ENCODE measurements at regions not wholly inside any gene's neighbourhood (a gene's known extent, or its start where the extent isn't known, plus 50 kb on each side); places are given as distances from the start of the nearest gene placed in this dataset.

DNA sequence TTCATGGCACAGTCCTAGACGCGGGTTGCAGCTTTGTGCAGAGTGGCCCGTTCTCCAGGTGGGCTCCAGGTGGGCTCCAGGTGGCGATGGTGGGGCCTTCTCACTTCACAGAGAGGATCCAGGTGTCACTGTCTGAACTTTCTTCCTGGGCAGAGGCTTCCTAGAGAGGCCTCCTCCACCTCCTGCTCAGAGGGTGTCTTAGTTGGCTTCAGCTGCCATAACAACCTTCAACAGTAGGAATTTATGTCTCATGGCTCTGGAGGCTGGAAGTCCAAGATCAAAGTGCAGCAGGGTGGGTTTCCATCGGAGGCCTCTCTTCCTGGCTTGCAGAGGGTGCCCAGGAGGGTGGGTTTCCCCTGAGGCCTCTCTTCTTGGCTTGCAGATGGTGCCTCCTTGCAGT is 125.1 kb downstream of the GLRX3 start:
- Histone ChIP-seq H3K27ac (ENCODE audit: low read depth, low read length, poor library complexity, severe bottlenecking) (no peak overlapping the region), H3K4me2 (ENCODE audit: low read length) (no peak overlapping the region), H3K4me3 (ENCODE audit: low read depth, low read length, poor library complexity, severe bottlenecking) (no peak overlapping the region), H3K79me2 (ENCODE audit: insufficient read depth, low read length) (no peaks in the 10 kb centered on the region), H4K20me1 (ENCODE audit: insufficient read depth, low read length) (no peaks in the 10 kb centered on the region), H3K36me3 (ENCODE audit: insufficient read depth, low read length) (no peaks in the 10 kb centered on the region), H3K9me3 (ENCODE audit: low read length) (no peaks in the 10 kb centered on the region), H3K9ac (ENCODE audit: low read length) (no peak overlapping the region), H3F3A (ENCODE audit: insufficient read depth, low read length) (no peaks in the 10 kb centered on the region), H3K4me1 (ENCODE audit: insufficient read depth, low read length, severe bottlenecking) (no peaks in the 10 kb centered on the region), H3K9me2 (ENCODE audit: low read depth, low read length) (no peaks in the 10 kb centered on the region), H2AFZ (ENCODE audit: low read length) (no peak overlapping the region), H3K27me3 (ENCODE audit: insufficient read depth, low read length) (peaks cover 8% of the 10 kb centered on the region)
- no peak for TF ChIP-seq EZH2 (IDR thresholded peaks at IDR 0.05; ENCODE audit: borderline replicate concordance, low read length)
- TF ChIP-seq, protein P1, sequence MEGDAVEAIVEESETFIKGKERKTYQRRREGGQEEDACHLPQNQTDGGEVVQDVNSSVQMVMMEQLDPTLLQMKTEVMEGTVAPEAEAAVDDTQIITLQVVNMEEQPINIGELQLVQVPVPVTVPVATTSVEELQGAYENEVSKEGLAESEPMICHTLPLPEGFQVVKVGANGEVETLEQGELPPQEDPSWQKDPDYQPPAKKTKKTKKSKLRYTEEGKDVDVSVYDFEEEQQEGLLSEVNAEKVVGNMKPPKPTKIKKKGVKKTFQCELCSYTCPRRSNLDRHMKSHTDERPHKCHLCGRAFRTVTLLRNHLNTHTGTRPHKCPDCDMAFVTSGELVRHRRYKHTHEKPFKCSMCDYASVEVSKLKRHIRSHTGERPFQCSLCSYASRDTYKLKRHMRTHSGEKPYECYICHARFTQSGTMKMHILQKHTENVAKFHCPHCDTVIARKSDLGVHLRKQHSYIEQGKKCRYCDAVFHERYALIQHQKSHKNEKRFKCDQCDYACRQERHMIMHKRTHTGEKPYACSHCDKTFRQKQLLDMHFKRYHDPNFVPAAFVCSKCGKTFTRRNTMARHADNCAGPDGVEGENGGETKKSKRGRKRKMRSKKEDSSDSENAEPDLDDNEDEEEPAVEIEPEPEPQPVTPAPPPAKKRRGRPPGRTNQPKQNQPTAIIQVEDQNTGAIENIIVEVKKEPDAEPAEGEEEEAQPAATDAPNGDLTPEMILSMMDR (IDR thresholded peaks at IDR 0.05; ENCODE audit: low read length), result no peak

DNA sequence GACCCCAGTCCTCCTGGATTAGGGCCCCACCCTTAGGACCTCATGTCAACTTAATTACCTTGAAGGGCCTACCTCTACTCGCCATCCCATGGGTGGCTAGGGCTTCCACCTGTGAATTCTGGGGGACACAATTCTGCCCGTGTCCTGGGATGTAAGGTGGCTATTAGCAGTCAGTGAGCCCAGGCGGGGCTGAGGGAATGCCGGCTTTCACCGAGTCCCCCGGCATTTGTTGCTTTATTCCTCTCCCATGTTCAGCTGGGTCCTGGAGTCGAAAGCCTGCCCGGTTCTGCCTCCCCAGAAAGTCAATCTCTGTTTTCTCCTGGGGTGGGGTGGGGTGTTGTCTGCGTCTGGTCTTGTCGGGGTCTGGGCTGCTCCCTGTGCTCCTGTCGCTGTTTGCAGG is 125.6 kb downstream of the GLRX3 start:
- no peak overlapping the region for H2AFZ ChIP-seq (ENCODE audit: low read length)
- no peaks in the 10 kb centered on the region for H3K79me2 ChIP-seq (ENCODE audit: insufficient read depth, low read length)
- no peaks in the 10 kb centered on the region for H3K9me3 ChIP-seq (ENCODE audit: low read length)
- H3F3A ChIP-seq (ENCODE audit: insufficient read depth, low read length), result no peaks in the 10 kb centered on the region
- H3K36me3 ChIP-seq (ENCODE audit: insufficient read depth, low read length), result no peaks in the 10 kb centered on the region
- H3K9ac ChIP-seq (ENCODE audit: low read length), result no peak overlapping the region
- no peak overlapping the region for H3K27ac ChIP-seq (ENCODE audit: low read depth, low read length, poor library complexity, severe bottlenecking)
- no peak overlapping the region for H3K4me2 ChIP-seq (ENCODE audit: low read length)
- no peak for TF ChIP-seq EZH2 (IDR thresholded peaks at IDR 0.05; ENCODE audit: borderline replicate concordance, low read length)
- TF ChIP-seq, protein P1 (IDR thresholded peaks at IDR 0.05; ENCODE audit: low read length), result no peak
- H4K20me1 ChIP-seq (ENCODE audit: insufficient read depth, low read length), result no peaks in the 10 kb centered on the region
- H3K27me3 ChIP-seq (ENCODE audit: insufficient read depth, low read length), result peaks cover 8% of the 10 kb centered on the region
- H3K4me1 ChIP-seq (ENCODE audit: insufficient read depth, low read length, severe bottlenecking), result no peaks in the 10 kb centered on the region
- H3K9me2 ChIP-seq (ENCODE audit: low read depth, low read length), result no peaks in the 10 kb centered on the region
- H3K4me3 ChIP-seq (ENCODE audit: low read depth, low read length, poor library complexity, severe bottlenecking), result no peak overlapping the region

DNA sequence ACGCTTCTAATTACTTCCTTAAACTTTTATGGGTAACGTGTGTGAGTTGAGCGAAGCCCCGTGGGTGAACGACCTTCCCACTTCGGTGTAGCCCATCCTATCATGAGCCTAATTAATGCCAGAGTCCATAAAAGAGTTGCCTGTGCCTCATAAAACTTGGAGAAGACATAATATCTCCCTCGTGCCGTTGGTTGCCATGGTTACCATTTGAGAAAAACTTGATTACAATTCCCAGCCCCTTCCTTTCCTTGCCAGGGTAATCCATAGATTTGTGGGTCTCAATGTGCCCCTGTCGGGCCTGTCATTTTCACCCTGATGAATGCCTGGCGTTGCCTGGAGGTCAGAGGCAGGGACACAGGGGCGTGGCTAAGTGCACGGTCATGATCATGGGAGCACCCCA is 127.1 kb downstream of the GLRX3 start:
- no peaks in the 10 kb centered on the region for H3K9me2 ChIP-seq (ENCODE audit: low read depth, low read length)
- no peaks in the 10 kb centered on the region for H3F3A ChIP-seq (ENCODE audit: insufficient read depth, low read length)
- no peak overlapping the region for H2AFZ ChIP-seq (ENCODE audit: low read length)
- no peaks in the 10 kb centered on the region for H3K36me3 ChIP-seq (ENCODE audit: insufficient read depth, low read length)
- no peak overlapping the region for H3K9ac ChIP-seq (ENCODE audit: low read length)
- H4K20me1 ChIP-seq (ENCODE audit: insufficient read depth, low read length), result no peaks in the 10 kb centered on the region
- H3K9me3 ChIP-seq (ENCODE audit: low read length), result no peaks in the 10 kb centered on the region
- H3K27me3 ChIP-seq (ENCODE audit: insufficient read depth, low read length), result peaks cover 6% of the 10 kb centered on the region
- H3K4me3 ChIP-seq (ENCODE audit: low read depth, low read length, poor library complexity, severe bottlenecking), result no peak overlapping the region
- H3K4me2 ChIP-seq (ENCODE audit: low read length), result no peak overlapping the region
- H3K4me1 ChIP-seq (ENCODE audit: insufficient read depth, low read length, severe bottlenecking), result no peaks in the 10 kb centered on the region
- H3K27ac ChIP-seq (ENCODE audit: low read depth, low read length, poor library complexity, severe bottlenecking), result no peak overlapping the region
- H3K79me2 ChIP-seq (ENCODE audit: insufficient read depth, low read length), result no peaks in the 10 kb centered on the region
- TF ChIP-seq EZH2 (IDR thresholded peaks at IDR 0.05; ENCODE audit: borderline replicate concordance, low read length), result no peak

DNA sequence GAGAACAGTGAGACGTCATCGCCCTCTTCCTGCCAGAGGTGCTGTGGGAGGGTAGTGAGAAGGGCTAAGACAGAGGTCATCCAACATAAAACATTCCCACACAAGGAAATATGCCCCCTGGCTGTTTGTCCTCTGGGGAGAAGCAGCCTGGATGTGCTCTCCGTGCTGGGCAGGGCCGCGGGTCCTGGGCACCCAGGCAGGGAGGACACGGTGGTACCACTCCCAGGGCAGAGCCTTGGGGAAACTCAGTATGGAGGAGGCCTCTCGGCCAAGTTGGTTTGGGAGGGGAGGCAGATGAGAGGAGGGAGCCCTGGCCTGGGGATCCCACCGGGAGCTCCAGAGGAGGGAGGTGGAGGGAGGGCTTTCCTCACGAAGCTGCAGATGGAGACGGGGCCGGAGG is 129.4 kb downstream of the GLRX3 start:
- Histone ChIP-seq H2AFZ (ENCODE audit: low read length) (no peak overlapping the region), H3K4me3 (ENCODE audit: low read depth, low read length, poor library complexity, severe bottlenecking) (no peak overlapping the region), H3K27ac (ENCODE audit: low read depth, low read length, poor library complexity, severe bottlenecking) (no peak overlapping the region), H3K4me2 (ENCODE audit: low read length) (no peak overlapping the region), H3K79me2 (ENCODE audit: insufficient read depth, low read length) (no peaks in the 10 kb centered on the region), H3F3A (ENCODE audit: insufficient read depth, low read length) (no peaks in the 10 kb centered on the region), H3K9ac (ENCODE audit: low read length) (no peak overlapping the region), H3K4me1 (ENCODE audit: insufficient read depth, low read length, severe bottlenecking) (no peaks in the 10 kb centered on the region), H4K20me1 (ENCODE audit: insufficient read depth, low read length) (no peaks in the 10 kb centered on the region), H3K9me2 (ENCODE audit: low read depth, low read length) (no peaks in the 10 kb centered on the region), H3K27me3 (ENCODE audit: insufficient read depth, low read length) (peaks cover 8% of the 10 kb centered on the region), H3K9me3 (ENCODE audit: low read length) (0 out of 2 replicates have a peak, but pooled peaks cover 3% of the 10 kb centered on the region), H3K36me3 (ENCODE audit: insufficient read depth, low read length) (no peaks in the 10 kb centered on the region)
- TF ChIP-seq EZH2 (IDR thresholded peaks at IDR 0.05; ENCODE audit: borderline replicate concordance, low read length), result no peak
- TF ChIP-seq, protein P1 (IDR thresholded peaks at IDR 0.05; ENCODE audit: low read length), result no peak
